ENCODE measurements at regions not wholly inside any gene's neighbourhood (a gene's known extent, or its start where the extent isn't known, plus 50 kb on each side); places are given as distances from the start of the nearest gene placed in this dataset.

DNA sequence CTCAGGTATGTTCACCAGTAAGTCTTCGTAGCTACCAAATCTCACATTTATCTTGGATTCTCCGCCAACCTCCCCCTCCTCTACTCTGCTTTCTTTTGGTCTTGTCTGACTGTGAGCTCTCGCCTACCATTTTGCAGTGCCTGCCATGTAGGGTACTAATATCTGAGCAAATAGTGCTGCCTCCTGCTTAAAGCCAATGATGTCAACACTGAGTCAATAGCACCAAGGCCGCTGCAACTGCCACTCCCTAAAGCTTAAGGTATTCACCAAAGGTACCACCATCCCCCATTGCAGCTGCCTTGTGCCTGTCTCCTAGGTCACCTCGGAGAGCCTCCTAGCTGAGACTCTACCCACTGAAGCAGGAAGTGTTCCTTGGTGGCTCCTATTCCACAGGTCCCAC lies 114.8 kb upstream of the FUT8 start:
- no peak overlapping the region for H3K14ac ChIP-seq (ENCODE audit: low read length)
- no peak overlapping the region for H2BK120ac ChIP-seq (ENCODE audit: insufficient read depth, low read length, poor library complexity)
- no peak overlapping the region for H3K4me2 ChIP-seq (ENCODE audit: low read length)
- no peak overlapping the region for H4K12ac ChIP-seq (ENCODE audit: low read depth, low read length)
- no peak overlapping the region for H4K8ac ChIP-seq (ENCODE audit: low read depth, low read length)
- H3K18ac ChIP-seq (ENCODE audit: low read length), result no peak overlapping the region
- H3K79me2 ChIP-seq (ENCODE audit: control insufficient read depth, insufficient read depth, low read length, poor library complexity), result no peaks in the 10 kb centered on the region
- H2AK5ac ChIP-seq (ENCODE audit: low read length), result no peak overlapping the region
- no peak overlapping the region for H3K4ac ChIP-seq (ENCODE audit: low read depth, low read length)
- no peak overlapping the region for H4K91ac ChIP-seq (ENCODE audit: low read depth, low read length)
- H3K36me3 ChIP-seq (ENCODE audit: control insufficient read depth in 1 of 2, insufficient read depth in 2 of 2, low read length in 2 of 2), result no peaks in the 10 kb centered on the region
- H3K4me3 ChIP-seq (ENCODE audit: low read depth, low read length), result no peak overlapping the region
- no peak overlapping the region for H3K23ac ChIP-seq (ENCODE audit: low read length)
- WGBS (ENCODE audit: extremely low coverage, insufficient coverage, insufficient read length), result no CpG with 5 or more reads among the region's 5 CpGs
- no peaks in the 10 kb centered on the region for H3K4me1 ChIP-seq (ENCODE audit: control insufficient read depth in 1 of 2, insufficient read depth in 2 of 2, low read length in 2 of 2)
- H3K27me3 ChIP-seq (ENCODE audit: insufficient read depth, low read length), result no peaks in the 10 kb centered on the region
- no peaks in the 10 kb centered on the region for H3K9me3 ChIP-seq (ENCODE audit: insufficient read depth, low read depth, low read length)
- no peak overlapping the region for H3K9ac ChIP-seq (ENCODE audit: low read length)
- no peak overlapping the region for H2BK12ac ChIP-seq (ENCODE audit: low read length)
- no peaks in the 10 kb centered on the region for H3K79me1 ChIP-seq (ENCODE audit: low read length)
- H2BK5ac ChIP-seq (ENCODE audit: low read depth, low read length, poor library complexity), result no peak overlapping the region
- no peak for DNase-seq
- H3K27ac ChIP-seq (ENCODE audit: low read depth, low read length), result no peak overlapping the region
- no peak overlapping the region for H2AFZ ChIP-seq (ENCODE audit: insufficient read depth, low read length, poor library complexity)

DNA sequence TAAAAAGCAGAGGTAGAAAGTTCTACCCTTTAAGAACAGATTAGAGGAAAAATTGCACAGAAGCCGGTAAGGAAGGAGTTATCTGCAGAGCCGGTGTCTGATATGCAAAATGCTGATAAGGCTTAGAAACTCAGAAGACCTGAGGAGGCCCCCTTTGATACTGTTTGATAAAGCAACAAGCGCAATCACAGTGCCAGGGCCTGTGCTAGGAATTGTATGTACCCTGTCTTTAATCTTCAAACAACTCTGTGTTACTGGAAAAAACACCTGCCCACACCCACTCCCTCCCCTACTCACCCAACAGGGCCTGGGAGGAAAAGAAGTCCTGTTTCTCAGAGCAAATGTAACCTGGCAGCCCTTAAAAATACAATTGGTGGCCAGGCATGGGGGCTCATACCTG lies 112.7 kb upstream of the FUT8 start:
- H3K27ac ChIP-seq (ENCODE audit: low read depth, low read length), result no peak overlapping the region
- H3K79me2 ChIP-seq (ENCODE audit: control insufficient read depth, insufficient read depth, low read length, poor library complexity), result no peaks in the 10 kb centered on the region
- H2BK5ac ChIP-seq (ENCODE audit: low read depth, low read length, poor library complexity), result no peak overlapping the region
- no peaks in the 10 kb centered on the region for H3K27me3 ChIP-seq (ENCODE audit: insufficient read depth, low read length)
- no peak overlapping the region for H3K4me2 ChIP-seq (ENCODE audit: low read length)
- H3K23ac ChIP-seq (ENCODE audit: low read length), result no peak overlapping the region
- no CpG with 5 or more reads among the region's 3 CpGs for WGBS (ENCODE audit: extremely low coverage, insufficient coverage, insufficient read length)
- peaks cover 0 to 3% of the 10 kb centered on the region in 2 experiments for H3K4me1 ChIP-seq (ENCODE audit: control insufficient read depth in 1 of 2, insufficient read depth in 2 of 2, low read length in 2 of 2)
- no peak overlapping the region for H2AFZ ChIP-seq (ENCODE audit: insufficient read depth, low read length, poor library complexity)
- H2BK12ac ChIP-seq (ENCODE audit: low read length), result no peak overlapping the region
- no peak overlapping the region for H2AK5ac ChIP-seq (ENCODE audit: low read length)
- DNase-seq, result no peak
- no peaks in the 10 kb centered on the region for H3K79me1 ChIP-seq (ENCODE audit: low read length)
- H4K8ac ChIP-seq (ENCODE audit: low read depth, low read length), result no peak overlapping the region
- no peak overlapping the region for H4K12ac ChIP-seq (ENCODE audit: low read depth, low read length)
- no peaks in the 10 kb centered on the region for H3K9me3 ChIP-seq (ENCODE audit: insufficient read depth, low read depth, low read length)
- no peak overlapping the region for H3K4ac ChIP-seq (ENCODE audit: low read depth, low read length)
- H3K4me3 ChIP-seq (ENCODE audit: low read depth, low read length), result no peak overlapping the region
- H4K91ac ChIP-seq (ENCODE audit: low read depth, low read length), result no peak overlapping the region
- H3K18ac ChIP-seq (ENCODE audit: low read length), result no peak overlapping the region
- H2BK120ac ChIP-seq (ENCODE audit: insufficient read depth, low read length, poor library complexity), result no peak overlapping the region
- H3K9ac ChIP-seq (ENCODE audit: low read length), result no peak overlapping the region
- no peak overlapping the region for H3K14ac ChIP-seq (ENCODE audit: low read length)
- no peaks in the 10 kb centered on the region for H3K36me3 ChIP-seq (ENCODE audit: control insufficient read depth in 1 of 2, insufficient read depth in 2 of 2, low read length in 2 of 2)

DNA sequence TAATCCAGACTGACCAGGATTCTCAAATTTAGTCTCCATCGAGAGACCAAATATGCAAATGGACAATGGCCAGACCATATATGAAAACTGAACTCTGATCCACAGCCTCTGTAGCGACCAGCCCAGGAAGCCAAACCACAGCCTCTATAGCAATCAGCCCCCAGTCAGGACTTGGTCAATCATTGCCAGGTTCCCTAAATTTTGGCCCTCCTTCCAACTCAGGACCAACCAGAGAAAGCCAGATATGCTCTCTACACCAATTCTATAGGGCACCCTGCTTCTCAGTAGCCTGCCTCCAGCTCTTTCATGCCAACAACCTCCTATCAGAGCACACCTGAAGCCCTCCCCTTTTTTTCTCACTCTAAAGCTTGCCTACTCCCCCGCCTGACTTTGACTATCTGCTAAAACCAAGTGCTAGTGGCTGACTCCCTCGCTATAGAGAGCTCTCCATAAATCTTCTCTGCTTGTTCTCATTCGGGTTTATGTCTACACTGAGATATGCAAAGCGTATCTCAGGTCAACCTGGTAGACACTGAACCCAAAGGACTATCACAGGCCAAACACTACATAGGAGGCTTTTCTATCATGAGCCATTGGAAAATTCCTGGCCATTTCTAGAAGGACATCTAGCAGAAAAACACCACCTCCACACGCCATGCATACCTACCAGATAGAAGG lies 110.5 kb upstream of the FUT8 start:
- no peak for DNase-seq
- Histone ChIP-seq H3K27ac (ENCODE audit: low read depth, low read length) (no peak overlapping the region), H3K4me1 (ENCODE audit: control insufficient read depth in 1 of 2, insufficient read depth in 2 of 2, low read length in 2 of 2) (peaks cover 0 to 3% of the 10 kb centered on the region in 2 experiments), H3K18ac (ENCODE audit: low read length) (no peak overlapping the region), H3K23ac (ENCODE audit: low read length) (no peak overlapping the region), H3K4me3 (ENCODE audit: low read depth, low read length) (no peak overlapping the region), H3K27me3 (ENCODE audit: insufficient read depth, low read length) (no peaks in the 10 kb centered on the region), H2BK5ac (ENCODE audit: low read depth, low read length, poor library complexity) (no peak overlapping the region), H2AK5ac (ENCODE audit: low read length) (no peak overlapping the region), H2AFZ (ENCODE audit: insufficient read depth, low read length, poor library complexity) (no peak overlapping the region), H3K9ac (ENCODE audit: low read length) (no peak overlapping the region), H4K91ac (ENCODE audit: low read depth, low read length) (peak overlapping the region; percentile 9), H3K36me3 (ENCODE audit: control insufficient read depth in 1 of 2, insufficient read depth in 2 of 2, low read length in 2 of 2) (no peaks in the 10 kb centered on the region), H2BK12ac (ENCODE audit: low read length) (no peak overlapping the region), H3K4ac (ENCODE audit: low read depth, low read length) (no peak overlapping the region), H4K12ac (ENCODE audit: low read depth, low read length) (no peak overlapping the region), H3K79me2 (ENCODE audit: control insufficient read depth, insufficient read depth, low read length, poor library complexity) (no peaks in the 10 kb centered on the region), H4K8ac (ENCODE audit: low read depth, low read length) (no peak overlapping the region), H3K79me1 (ENCODE audit: low read length) (no peaks in the 10 kb centered on the region), H3K4me2 (ENCODE audit: low read length) (no peak overlapping the region), H3K14ac (ENCODE audit: low read length) (no peak overlapping the region), H3K9me3 (ENCODE audit: insufficient read depth, low read depth, low read length) (no peaks in the 10 kb centered on the region), H2BK120ac (ENCODE audit: insufficient read depth, low read length, poor library complexity) (no peak overlapping the region)
- WGBS (ENCODE audit: extremely low coverage, insufficient coverage, insufficient read length), result no CpG with 5 or more reads among the region's 7 CpGs

DNA sequence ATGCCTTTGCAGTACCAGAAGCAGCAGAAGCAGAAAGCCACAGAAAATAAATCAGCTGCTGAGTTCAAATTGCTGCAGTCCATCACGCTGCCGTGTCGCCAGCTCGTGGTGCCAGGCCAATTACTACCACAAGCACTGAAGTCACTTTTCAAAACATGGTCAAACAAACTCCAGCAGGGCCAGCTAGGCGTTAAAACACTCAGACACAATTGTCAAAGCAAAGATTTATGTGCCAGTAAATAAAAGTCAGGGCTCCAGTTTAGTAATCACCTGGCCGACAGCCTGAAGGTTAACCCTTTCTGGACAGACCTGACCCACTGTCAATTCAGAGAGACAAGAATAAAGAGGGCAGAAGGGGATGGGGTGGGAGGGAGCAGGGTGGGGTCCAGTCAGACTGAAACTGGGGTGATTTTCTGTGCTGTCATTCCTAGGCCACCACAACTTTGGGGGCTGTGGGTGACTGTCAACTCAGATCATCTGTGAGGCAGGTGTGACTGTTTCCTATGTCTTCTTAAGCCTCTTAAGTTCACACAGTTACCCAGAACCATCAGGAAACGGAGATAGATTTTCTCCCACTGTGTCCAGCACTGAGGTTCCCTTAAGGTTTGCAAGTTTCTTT lies 109.8 kb upstream of the FUT8 start:
- Histone ChIP-seq H3K4me1 (ENCODE audit: control insufficient read depth in 1 of 2, insufficient read depth in 2 of 2, low read length in 2 of 2) (peaks cover 0 to 3% of the 10 kb centered on the region in 2 experiments), H4K91ac (ENCODE audit: low read depth, low read length) (no peak overlapping the region), H3K79me2 (ENCODE audit: control insufficient read depth, insufficient read depth, low read length, poor library complexity) (no peaks in the 10 kb centered on the region), H3K4me3 (ENCODE audit: low read depth, low read length) (no peak overlapping the region), H3K27me3 (ENCODE audit: insufficient read depth, low read length) (no peaks in the 10 kb centered on the region), H3K14ac (ENCODE audit: low read length) (no peak overlapping the region), H3K4ac (ENCODE audit: low read depth, low read length) (no peak overlapping the region), H2AK5ac (ENCODE audit: low read length) (no peak overlapping the region), H4K8ac (ENCODE audit: low read depth, low read length) (no peak overlapping the region), H3K4me2 (ENCODE audit: low read length) (no peak overlapping the region), H2AFZ (ENCODE audit: insufficient read depth, low read length, poor library complexity) (no peak overlapping the region), H3K79me1 (ENCODE audit: low read length) (no peaks in the 10 kb centered on the region), H3K9ac (ENCODE audit: low read length) (no peak overlapping the region), H3K23ac (ENCODE audit: low read length) (no peak overlapping the region), H3K36me3 (ENCODE audit: control insufficient read depth in 1 of 2, insufficient read depth in 2 of 2, low read length in 2 of 2) (no peaks in the 10 kb centered on the region), H3K9me3 (ENCODE audit: insufficient read depth, low read depth, low read length) (no peaks in the 10 kb centered on the region), H3K27ac (ENCODE audit: low read depth, low read length) (no peak overlapping the region), H2BK120ac (ENCODE audit: insufficient read depth, low read length, poor library complexity) (no peak overlapping the region), H4K12ac (ENCODE audit: low read depth, low read length) (no peak overlapping the region), H2BK12ac (ENCODE audit: low read length) (no peak overlapping the region), H2BK5ac (ENCODE audit: low read depth, low read length, poor library complexity) (no peak overlapping the region), H3K18ac (ENCODE audit: low read length) (no peak overlapping the region)
- no CpG with 5 or more reads among the region's 7 CpGs for WGBS (ENCODE audit: extremely low coverage, insufficient coverage, insufficient read length)
- DNase-seq, result no peak

Measured in trophoblast cell (in vitro differentiated cells and primary cell).